ENCODE measurements at regions not wholly inside any gene's neighbourhood (a gene's known extent, or its start where the extent isn't known, plus 50 kb on each side); places are given as distances from the start of the nearest gene placed in this dataset.

- TF ChIP-seq CTCF (IDR thresholded peaks at IDR 0.05) (no peak), POLR2A (IDR thresholded peaks at IDR 0.05) (no peak), EP300 (IDR thresholded peaks at IDR 0.05) (no peak)
Observed at GRCh38 chr10:78947226-78947625, 121.5 kb upstream of the ZMIZ1 start.
